GM18498 (cell line): ENCODE measurements at regions not wholly inside any gene's neighbourhood (a gene's known extent, or its start where the extent isn't known, plus 50 kb on each side); places are given as distances from the start of the nearest gene placed in this dataset.

Experiments used
- ATAC-seq: cut with Tn5 transposase; IDR thresholded peaks from one replicate; pipeline ENCODE4 v1.9.1; 2021; ENCODE audit warnings: mild to moderate bottlenecking, moderate library complexity; ENCODE audit not compliant: unreplicated experiment

DNA sequence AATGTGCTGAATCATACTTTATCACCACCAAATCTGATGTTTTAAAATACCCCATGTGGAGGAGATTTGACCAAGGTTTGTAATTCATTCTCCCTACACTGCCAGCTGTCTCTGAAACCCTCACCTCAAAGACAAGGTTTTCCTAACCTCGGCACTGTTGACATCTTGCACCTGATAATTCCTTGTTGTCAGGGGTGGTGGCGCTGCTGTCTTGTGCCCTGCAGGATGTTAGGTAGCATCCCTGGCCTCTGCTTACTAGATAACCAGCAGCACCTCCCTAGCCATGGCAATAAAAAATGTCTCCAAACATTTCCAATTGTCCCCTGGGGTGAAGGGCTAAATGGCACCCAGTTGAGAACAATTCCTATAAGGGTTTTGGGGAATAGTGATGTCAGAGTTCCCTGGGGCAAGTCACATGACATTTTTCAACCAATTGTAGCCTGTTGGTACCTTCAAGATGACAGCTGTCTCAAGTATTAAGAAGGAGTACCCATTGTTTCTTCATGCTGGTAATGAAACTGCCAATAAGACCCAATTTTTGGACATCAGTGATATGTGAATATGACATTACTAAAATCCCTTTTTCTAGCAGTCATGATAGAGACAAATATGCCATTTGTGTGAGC, 160.6 kb upstream of the PLCXD3 start:
- no peak for ATAC-seq

DNA sequence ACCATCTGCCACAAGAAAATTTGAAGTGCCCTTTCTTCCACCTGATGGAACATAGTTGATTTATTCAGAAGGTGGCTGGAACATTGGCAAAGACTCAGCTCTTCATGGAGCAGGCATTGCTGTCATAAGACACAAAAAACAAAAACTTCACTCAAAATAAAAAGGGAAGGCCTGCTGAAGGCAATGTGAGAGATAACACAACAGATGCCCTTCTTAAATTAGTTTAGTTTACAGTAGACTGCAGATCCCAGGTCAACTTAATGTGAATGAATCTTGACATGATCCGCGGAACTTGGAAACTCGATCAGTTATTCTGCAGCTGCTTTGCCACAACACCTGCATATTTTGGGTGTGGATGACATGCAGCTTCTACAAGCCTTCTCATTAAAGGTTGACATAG, 159.8 kb upstream of the PLCXD3 start:
- no peak for ATAC-seq

DNA sequence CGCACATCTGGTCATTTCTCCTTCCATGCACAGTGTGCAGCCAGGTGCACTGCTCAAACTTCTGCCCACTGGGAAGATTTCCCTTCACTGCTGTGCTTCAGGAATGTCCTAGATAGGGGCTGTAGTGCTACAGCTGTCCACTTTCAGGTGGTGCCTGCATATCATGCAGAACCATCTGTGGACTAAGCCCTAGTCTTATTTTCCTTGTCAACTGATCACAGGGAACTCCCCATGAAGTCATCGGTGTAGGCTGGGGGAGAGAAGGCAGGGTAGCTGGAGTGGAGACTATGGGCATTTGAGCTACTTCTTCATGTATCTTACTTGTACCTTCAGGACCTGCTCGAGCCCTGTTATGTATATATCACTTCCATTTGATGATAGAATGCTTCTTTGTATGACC, 150.9 kb upstream of the PLCXD3 start:
- ATAC-seq: no peak

DNA sequence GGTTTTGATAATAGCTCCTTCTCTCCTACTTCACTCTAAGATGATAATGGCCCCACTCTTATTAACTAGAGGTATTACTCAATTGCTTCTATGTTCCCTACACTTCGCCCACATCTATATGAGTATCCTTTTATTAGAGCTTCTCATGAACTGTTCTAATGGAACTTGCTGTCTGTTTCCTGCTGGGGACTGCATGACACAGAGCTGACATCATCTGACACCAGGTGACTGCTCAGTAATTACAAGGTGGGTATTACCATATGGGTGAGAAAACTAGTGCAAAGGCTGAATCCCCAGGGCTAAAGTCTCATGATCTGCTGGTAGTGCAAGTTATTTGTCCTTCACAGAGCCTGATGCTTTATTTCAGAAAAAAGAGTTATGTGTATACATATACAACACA, 146.2 kb upstream of the PLCXD3 start:
- ATAC-seq: no peak

DNA sequence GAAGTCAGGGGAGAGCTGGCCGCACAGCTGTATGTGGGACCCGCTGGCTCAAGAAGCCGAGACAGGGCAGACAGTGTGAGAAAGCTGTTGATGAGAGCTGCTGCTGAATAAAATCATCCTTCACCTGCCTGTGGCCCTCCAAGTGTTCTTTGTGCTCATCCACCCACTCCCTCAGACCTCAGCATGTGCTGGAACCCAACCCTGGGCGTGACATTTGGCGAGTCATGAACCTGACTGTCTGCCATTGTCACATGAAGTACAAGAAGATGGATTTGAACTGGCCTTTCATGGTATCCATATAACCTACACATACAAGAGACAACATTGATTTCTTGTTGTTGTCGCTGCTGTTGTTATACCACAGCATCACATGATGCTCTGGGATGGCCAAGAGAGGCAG, 139.7 kb upstream of the PLCXD3 start:
- ATAC-seq: no peak

DNA sequence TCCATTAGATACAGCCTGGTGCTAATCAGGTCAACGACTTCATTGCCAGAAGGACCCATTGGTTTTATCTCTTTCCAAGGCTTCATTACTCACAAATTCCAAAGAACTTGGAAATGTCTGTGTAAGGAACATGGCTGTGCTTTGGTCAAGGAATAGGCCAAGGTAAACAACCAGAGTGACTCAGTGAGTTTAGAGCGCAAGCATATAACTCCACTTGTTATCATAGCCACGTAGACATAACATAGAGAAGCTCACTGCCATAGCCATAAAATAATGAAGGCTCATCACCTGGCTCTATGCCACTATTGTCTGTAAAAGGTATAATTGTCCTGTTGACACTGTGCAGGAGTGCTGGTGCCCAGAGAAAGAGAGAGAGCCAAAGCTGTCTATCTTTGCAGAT, 139.3 kb upstream of the PLCXD3 start:
- ATAC-seq: no peak

DNA sequence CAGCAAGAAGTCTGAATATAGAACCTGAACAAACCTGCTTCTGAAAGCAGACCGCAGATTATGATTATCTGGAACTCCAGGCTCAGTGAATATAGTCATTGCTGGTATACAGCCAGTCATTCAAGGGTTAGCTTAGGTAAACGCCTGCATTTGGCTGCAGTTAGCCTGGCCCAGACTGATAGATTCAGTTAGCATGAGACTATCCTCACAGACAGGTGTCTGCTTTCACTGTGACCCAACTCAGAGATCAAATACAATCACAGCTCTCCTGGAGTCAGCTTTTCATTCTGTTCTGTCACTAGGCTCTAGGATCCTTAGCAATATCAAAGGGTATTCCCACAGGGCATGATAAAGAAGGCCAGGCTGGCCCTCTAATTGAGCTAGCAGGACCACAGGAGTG, 138.6 kb upstream of the PLCXD3 start:
- ATAC-seq: no peak

DNA sequence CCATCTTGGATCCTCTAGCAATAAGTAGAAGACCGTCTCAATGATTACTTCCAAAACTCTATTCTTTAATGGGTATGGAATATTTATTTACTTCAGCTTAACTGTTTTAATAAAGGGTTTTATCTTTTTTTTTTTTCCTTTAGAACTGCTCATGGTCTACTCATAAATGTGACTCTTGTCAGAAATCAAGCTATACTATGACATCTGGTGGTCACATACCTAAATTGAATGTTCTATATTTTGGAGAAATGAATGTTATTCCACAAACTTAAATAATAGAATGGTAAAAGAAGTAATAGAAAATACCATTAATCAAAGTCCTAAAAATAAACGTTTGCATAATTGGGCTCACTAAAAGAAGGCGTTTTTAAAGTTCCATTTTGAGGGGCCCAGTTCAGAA, 131.2 kb upstream of the PLCXD3 start:
- no peak for ATAC-seq

DNA sequence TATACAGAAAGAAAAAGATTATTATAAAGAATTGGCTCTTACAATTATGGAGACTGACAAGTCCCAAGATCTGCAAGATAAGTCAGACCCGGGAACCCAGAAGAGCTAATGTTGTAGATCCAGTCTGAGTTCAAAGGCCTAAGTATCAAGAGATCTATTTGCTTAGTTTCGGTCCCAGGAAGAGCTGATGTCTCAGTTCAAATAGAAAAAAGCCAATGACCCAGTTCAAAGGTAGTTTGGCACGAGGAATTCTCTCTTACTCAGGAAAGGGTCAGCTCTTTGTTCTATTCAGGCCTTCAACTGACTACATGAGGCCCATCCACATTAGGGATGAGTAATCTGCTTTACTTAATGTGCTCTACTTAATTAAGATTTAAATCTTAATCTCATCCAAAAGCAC, 128.3 kb upstream of the PLCXD3 start:
- ATAC-seq: no peak

DNA sequence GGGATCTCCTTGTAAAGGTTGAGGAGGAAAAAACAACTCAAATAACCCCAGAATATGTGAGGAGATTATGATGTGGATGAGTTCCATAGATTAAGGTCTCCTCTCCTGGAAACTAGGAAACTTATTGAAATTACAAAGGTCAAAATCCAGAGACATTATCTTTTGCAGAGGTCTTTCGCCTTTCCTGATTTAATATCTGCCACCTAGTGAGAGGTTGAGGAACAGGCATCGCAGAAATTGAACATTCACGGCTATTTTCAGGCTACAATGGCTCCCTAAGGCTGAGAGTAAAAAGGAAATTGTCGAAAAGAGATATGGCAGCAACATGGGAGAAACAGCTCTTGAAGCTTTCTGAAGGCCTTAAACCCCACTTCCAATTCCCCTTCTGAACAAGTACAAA, 127.5 kb upstream of the PLCXD3 start:
- ATAC-seq: no peak

DNA sequence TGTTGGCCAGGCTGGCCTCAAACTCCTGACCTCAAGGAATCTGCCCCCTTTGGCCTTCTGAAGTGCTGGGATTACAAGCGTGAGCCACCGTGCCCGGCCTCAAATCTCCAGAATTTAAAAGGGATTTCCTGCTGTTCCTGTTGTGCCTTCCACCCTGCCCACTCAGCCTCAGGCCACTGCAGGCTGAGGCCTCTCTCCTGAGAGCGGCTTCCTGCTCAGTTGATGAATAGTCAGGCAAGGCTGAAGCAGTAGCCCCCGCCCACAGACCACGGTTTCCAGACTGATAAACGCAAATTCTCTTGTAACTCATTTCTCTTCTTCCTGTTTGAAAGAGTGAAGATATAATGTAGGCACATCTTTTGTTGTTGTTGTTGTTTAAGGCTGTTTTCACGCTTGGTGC, 127.0 kb upstream of the PLCXD3 start:
- ATAC-seq: no peak

DNA sequence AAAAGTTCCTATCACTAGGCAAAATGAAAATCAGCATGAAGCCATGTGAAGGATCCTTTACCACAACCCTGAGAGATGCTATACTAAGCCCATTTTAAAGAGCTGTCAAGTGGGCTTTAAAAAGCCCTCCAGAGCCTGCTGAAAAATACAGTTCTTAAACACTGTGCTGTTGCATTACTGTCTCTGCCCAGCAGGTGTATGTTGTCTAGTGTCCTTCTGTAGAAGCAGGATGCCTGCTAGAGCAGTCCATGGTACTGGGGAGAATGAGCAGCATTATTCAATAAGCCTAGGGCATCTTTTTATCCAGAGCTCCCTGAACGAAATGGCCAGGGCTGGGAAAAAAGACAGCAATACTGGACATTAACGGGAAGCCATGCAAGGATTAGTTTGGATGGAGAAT, 126.2 kb upstream of the PLCXD3 start:
- peak; percentile 93 for ATAC-seq

DNA sequence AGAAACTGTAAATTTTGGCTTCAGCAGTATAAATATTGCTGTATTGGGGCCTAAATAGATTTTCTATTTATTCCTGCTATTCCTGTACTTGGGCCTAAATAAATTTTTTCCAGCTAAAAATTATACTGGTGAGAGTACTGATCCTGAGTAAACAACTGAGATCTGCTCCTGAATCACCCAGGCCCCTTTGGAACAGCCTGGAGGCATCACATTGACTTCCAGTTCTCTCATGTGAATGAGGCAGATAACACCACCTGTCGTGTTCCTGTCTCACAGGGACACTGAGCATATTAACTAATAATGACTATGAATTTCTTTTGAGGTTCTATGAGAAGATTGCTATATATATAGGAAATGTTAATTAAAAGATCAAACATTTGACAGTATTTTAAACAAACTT, 119.5 kb upstream of the PLCXD3 start:
- ATAC-seq: no peak

DNA sequence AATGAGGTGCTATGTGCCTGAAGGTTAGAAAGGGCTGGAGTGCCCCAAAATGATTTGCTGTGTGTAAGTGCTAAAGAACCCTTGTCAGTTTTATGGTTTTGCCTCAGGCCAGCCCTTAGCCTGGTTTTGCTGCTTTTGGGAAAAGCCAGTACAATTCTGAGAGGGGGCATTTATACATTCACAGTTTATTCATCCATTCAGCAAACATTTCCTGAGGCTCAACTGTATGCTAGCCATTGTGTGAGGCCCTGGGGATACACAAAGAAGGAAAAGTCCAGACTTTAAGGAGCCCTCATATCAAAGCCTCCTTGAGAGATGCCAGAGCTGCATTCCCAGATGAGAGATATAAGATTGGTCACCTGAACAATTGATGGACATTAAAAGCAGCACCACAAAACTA, 115.2 kb upstream of the PLCXD3 start:
- ATAC-seq: no peak

DNA sequence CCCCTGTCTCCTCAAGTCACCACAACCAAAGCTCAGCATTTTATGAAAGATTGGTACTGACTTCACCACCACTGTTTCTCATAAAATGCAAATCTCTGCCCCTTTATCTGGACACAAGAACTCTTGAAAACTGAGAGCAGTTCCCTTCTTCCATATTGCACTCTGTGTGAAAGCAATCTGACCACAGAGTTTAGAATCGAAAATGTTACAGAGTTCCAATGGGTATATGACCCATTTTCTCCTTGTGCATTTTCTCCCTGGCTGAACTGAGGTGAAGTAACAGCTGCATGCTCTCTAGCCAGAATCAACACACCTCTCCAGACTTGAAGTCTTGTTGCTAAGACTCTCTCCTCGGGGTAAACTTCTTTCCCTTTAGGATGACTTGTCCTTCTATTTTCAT, 111.0 kb upstream of the PLCXD3 start:
- ATAC-seq: no peak

DNA sequence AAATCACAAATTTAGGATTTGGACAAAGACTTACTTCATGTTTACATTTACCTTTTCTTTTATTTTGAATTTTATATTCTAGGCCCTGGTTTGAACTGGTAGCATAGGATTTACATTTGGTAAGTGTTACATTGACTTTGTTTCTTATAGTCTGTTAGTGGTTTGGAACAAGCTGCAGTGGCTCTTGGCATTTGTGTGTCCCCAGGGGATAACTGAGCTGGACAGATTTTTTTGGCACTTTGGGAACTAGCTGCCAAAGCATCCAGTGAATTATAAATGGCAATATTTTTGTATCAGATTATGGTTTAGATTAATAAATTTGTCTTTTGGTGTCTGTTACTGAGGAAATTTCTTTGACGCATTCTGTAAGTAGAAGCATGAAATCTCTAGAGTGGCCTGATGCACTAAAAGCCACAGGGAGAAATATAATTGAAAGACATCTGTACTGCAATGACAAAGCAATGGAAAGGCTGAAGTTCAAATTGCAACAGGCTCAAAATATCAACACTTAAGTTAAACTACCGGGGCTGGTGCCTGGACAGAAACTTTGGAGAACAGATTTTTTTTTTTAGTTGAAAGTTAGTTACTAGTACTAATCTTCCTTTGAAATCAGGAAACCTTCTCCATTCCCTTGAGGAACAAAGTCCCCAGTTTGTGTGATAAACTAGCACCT, 107.6 kb upstream of the PLCXD3 start:
- no peak for ATAC-seq

DNA sequence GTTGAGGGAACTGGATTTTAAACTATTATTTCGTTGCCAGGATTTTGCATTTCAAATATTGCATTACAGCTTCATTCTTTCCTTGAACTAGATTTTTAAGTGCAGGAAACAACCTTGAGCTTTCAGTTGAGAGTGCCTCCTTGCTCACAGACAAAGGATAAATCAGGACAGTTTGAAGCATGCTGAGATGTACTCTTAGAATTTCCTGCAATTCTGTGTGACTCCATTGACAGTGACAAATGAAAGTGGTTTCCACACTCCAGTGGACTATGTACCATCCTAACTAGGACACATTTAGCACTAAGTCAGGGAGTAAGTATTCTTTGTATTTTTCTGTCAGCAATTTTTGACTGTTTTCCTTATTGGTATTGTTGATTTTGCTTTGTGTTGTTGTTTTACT, 100.0 kb upstream of the PLCXD3 start:
- ATAC-seq: no peak

DNA sequence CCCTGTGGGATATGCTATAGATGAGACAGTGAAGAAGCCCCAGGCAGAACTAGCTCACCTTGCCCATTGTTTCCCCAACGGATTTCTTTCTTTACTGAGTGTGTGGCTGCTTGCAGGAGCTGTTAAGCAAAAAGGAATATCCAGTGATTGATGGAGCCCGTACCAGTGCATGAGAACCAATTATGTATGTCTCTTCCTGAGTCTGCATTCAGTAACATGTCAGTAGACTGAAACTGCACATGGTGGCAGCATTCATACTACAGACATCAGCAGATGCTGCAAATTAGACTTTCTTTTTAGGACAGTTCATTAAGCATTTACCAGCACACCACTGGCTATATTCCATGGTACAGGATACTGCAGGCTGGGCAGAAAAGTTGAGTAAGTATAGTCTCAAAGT, 90.3 kb upstream of the PLCXD3 start:
- ATAC-seq: no peak

DNA sequence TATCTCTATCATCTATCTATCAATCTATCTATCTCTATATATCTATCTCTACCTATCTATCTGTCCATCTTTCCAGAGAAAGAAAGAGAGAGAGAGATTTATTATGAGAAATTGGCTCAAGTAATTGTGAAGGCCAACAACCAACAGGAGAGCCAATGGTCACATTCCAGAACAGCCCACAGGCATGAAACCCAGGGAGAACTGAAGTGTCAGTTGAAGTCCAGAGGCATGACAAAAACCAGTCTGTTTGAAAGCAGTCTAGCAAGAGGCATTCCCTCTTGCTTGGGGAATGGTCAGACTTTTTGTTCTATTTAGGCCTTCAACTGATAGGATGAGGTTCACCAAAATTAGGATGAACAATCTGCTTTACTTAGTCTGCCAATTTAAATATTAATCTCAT, 87.6 kb upstream of the PLCXD3 start:
- no peak for ATAC-seq

DNA sequence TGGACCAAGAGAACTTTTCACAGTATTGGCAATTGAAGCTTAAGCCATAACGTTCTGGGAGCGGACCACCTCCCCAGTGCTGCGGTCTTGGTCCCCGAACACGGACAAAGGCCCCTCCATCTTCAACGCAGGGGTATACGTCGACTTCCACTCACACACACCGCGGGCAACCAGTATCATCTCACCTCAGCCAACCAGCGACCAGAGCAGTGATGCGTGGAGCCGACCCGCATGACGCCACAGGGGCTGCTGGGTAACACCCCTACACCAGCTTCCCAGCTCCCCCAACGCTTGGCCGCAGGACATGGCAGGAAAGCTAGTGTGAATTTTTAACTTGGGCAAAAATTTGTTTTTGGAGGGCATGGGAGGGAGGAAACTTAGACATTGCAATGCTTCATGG, 77.3 kb upstream of the PLCXD3 start:
- no peak for ATAC-seq

DNA sequence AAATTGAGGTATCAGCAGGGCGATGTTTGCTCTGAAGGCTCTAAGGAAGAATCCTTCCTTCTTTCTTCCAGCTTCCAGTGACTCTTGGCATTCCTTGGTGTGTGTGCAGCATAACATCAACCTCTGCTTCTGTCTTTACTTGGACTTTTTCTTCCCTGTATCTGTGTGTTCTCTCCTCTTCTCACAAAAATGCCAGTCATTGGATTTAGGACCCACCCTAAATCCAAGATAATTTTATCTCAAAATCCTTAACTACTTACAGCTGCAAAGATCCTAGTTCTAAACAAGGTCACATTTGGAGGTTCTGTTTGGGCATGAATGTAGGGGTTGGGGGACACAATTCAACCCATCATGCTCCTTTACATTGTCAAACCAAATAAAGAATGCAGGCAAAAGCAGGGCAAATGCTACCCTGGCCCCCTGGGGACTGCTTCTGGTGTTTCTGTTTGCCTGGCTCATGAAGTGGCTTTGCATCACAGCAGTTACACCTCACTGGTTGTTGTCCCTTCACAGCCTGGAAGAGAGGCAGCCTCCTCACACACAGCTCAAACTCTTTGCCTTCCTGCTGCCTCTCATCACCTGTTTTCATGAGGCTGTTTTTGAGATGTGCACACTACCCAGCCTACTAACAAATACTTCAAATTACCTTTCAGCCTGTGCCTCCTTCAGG, 64.8 kb upstream of the PLCXD3 start:
- no peak for ATAC-seq

DNA sequence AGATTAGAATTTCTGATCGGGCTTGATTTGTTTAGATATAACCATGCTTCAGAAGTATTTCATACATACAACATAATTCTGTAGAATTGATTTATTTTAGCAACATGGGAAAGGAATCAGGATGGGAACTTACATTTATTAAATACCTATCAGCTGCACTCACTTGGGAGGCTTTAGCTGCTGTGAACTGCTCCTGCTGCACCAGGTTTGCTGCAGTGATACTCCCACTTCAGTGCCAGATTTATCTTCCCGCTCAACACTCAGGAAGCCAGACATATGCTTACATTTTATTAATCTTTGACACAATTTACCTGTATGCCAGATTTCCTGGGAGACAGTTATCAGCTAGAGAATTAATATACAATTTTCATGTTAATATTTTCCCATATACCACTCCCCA, 64.0 kb upstream of the PLCXD3 start:
- no peak for ATAC-seq
